NCI-H460 (cell line): ENCODE measurements at regions not wholly inside any gene's neighbourhood (a gene's known extent, or its start where the extent isn't known, plus 50 kb on each side); places are given as distances from the start of the nearest gene placed in this dataset.
"Not testable (repeated sequence)": the region's sequence is repeated elsewhere in the genome, so short reads cannot be mapped to it uniquely, and the experiment has no call there.

Experiments used
- DNase-seq: peaks from one replicate; pipeline ENCODE4 v3.0.0-alpha.2; 2016; ENCODE audit warnings: low read depth; ENCODE audit errors: extremely low read depth

DNA sequence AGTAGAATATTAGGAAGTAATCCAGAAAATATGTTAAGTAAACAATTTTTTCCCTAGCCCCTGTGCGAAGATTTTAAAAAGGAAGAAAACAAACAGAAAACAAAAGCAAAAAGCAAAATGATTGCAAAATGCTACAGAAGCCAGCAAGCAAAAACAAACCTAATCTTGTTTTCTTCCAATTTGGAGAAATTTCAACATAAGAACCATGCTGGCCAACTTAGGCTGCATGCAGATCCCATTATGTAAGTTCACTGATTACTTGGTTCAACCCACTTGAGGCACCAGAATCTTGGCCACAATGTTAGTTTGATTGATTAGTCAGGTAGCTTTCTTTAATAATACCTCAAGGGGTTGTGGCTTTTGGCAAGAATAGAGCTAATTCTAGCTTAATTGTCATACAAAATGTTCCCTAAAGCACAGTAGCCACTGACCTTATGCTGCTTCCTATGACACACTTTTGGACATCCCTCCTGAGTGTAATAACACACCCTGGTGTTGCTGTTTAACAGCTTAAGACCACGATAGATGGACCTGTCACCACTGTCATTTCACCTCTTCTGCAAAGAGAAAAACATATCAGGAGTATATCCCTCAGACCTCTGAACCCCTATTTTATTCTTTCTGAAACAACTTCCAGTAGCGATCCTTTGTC is 2342.1 kb downstream of the PCDH7 start:
- DNase-seq, result no peak

DNA sequence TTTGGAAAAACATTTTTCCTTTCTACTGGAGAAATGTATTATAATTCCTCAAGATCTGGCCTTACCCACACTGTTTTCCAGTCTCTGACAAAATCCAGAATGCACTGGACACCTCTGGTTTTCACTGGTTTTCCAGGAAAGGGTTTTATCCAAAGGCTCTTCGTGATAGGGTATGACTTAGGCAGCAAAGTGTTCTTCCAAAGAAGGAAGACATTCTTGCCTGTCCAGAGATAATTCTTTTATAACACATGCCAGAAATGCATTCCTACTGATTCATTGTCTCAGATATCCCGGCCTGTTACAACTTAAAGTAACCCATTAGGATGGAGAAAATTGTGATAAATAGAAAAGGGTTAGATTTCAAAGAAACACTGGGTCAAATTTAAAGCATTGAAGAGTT is 2343.1 kb downstream of the PCDH7 start:
- no peak for DNase-seq

DNA sequence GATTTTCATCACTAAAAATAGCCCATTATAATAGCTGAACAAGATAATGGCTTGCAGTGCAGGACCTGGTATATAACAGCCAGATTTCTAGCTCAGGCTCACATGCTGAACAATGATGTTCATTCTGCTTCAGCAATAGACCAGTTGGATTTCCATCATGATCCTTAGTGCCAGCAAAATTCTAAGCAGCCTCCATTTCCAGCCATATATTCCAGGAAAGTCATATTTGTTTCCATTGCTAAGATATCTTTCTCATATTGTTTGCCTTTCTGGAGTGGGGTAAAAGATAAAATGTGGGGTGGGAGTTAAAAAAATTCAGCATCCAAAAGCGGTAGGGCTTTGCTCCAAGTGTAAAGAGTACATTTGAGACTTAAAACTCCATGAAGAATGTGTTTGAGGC is 2344.1 kb downstream of the PCDH7 start:
- no peak for DNase-seq

DNA sequence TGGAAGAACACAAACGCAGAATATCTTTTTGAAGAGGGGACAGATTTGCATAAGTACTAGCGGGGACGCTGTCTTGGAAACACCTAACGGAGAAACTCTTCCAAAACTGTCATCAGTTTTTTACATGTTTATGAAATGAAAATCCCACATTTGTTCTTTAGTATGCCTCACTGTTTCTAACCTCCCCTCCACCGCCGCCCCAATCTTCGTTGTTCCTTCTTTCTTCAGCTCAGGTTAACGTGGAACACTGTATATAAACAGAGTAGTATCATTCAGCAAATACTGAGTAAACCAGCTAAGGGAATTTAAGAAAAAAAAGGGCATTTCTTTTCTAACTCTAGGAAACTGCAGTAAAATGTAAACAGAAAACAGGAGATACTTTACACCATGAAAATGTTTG is 2345.6 kb downstream of the PCDH7 start:
- no peak for DNase-seq

DNA sequence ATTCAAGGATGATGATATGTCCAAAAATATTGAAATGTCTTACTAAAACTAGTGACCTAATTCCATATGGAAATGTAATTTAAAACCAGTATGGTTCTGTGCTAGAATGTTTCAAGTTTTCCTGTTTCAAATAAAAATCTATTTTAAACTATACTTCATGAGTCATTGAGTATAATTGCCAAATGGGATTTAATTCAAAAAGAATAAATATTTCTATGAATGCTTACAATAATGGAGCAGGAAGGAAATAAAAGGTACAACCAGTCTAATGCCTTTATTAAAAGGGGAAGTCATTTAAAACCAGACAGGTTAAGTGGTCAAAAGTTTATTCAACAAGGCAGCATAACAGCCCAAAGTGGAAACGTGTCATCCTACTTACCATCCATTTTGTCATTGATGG is 2347.1 kb downstream of the PCDH7 start:
- no peak for DNase-seq

DNA sequence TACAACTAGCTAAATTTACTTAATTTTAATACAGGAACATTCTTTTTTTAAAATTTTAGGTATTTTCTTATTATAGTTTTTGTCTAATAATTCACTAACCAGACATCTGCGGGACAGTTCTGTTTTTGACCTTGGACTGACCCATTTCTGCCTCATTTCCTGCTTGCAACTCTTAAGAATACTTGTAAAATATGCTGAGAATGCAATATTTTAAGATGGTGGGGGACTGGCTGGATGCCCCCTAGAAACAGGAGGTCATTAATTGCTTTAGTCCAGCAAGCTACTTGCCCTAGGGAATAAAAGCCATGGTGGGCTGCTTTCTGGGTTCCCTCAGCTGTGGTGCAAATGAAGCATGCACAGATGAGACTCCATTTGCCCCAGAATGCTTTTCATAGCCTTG is 2348.4 kb downstream of the PCDH7 start:
- DNase-seq, result no peak

DNA sequence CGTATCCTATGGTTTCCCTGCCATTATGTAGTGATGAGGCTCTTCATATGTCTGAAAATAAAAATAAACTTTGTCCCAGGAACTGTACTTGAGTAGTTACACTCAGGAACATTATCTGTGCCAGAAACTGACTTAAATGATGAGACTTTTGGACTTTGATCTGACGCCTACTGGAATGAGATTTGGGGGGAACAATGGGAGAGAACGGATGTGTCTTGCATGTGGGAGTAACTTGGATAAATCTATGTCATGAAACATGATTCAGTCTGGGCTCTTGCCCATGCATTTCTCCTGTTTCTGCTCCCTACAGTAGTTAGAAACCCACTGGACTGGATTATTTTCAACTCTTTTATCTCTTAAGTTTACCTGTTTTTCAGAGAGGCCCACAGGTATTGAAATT is 2351.4 kb downstream of the PCDH7 start:
- no peak for DNase-seq

DNA sequence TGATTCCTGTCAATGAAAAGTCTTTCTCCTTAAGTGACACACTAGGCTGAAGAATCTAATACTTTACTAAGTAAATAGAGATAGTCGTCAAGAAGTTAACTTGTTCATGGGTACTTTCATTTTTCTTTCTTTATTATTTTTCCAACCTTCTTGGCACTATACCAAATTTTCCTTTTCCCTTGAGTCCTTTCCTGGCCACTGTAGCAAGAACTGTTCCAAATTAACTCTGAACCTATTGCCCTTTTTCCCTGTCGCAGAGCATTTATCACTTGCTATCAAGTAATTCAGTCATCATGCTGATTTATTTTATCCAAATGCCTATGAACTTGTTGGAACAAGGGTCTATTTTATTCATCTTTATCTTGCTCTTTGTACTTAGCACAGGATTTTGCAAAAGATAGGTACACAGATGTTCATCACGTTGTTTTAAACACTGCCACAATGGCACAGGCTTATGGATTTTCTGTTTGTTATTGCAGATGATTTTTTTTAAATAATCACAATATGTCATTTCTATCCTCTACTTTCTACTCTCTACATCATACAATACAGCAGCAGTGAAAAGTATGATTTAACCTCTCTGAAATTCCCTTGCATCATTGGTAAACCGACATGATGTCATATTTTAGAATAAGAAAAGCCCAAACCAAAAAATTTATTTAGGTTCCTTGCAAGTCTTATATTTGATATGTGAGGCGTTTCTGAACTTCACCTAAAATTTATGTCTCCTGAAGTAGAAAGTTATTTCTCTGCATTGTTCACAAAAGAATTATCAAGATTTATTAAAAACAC is 2352.3 kb downstream of the PCDH7 start:
- no peak for DNase-seq

DNA sequence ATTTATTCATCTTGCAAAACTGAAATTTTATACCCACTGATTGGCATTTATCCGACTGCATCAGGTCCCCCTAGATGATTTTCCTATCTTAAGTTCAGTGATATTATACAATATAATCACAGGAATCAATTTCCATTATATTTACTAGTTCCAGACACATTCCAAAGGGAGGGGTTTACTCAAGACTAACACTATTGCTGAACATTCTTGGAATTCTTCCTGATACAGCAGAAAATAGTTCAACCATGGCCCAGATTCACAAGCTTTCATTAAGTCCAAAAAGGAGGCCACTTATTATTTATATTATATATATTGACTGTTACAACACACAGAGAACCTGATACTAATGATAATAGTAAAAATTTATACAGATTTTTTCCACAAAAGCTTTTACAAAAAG is 2353.6 kb downstream of the PCDH7 start:
- no peak for DNase-seq

DNA sequence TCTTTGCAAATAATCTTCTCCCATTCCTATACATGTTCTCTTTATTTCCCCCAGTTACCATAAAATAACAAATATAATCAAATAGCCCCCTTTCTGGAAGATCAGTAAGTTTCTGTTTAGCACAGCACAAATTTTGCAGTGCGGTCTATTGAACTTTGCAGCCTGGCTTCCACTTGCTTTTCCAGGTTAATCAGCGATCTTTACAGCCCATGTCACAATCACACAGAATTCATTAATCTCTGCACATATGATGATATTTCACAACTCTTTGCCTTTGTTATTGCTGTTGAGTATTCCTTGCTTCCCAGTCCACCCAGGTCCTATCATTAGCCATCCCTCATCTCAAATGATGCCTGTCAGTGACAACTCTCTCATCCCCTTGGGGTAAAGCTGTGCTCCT is 2358.0 kb downstream of the PCDH7 start:
- no peak for DNase-seq

DNA sequence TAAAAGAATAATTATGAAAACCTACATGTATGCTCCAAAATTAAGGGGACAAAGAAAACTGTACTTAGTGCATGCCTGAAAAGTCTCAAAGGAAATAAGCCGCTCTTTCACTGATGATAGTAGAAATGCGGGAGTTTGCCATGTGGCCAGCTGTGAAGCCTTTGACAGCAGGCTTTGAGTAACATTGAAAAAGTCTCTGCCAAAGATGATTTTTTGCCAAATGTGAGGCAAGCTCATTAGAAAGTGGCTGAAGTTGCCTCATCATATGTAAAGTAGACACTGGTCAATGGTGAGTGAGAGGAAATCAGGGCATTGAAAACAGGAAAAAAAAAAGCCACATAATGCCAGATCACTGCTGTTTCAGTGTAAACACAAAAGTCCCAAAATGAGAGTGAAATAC is 2360.1 kb downstream of the PCDH7 start:
- no peak for DNase-seq

DNA sequence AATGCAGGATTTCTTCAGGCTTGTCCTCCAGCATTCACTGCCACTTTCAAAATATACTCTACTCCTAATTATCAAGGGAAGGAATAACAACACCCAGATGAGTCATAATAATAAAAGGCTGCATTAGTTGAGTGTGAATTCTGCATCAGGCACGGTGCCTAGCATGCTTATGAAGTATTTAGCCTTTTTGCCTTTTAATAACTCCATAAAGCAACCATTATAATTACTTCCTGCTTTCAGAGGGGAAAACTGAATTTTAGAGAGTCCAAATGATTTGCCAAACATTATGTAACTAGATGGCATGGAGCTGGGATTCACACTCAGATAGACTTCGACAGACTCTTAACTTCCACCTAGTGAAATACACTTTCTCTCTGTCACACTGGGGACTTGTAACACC is 2365.5 kb downstream of the PCDH7 start:
- no peak for DNase-seq

DNA sequence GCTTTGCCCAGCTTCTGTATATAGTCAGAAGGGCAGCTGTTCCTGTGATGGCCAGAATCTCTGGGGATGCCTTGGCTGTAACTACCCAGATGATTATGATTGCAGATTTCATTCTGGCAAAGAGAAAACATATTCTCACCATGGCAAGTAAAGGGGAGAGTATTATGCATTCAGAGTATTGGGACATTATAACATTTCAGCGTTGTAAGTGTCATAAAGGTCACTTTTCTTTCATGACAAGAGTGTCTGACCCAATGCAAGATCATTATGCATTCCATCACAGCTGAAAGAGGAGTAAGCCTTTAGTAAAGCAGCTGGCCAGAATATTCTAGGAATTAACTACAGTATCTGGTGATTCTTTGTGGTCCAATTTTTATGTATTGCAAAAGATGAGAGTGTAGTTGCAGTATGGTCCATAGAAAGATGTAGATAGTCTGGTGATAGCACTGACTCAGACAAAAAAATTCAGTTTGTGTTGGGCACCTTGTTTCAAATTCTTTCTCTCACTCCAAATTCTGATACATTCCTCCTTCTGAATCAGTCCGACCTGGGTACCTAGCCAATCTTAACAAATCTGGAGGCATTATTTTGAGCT is 2366.3 kb downstream of the PCDH7 start:
- no peak for DNase-seq

DNA sequence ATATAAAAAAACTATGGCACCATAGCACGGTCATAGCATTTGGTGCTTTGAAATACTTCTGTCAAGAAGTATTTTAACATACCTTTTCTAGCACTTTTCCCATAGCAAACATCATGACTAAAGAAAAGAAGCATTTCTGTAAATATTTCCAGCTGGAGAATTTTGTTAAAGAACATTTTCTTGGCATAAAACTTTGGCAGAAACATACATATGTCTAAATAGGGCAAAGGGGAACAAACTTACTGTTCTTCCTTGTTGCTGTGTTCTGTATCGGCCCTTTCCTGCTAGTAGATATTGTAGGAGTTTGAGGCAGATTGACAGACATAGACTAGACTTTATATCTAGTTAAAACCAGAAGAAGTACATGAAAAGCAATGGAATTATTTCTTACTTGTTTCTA is 2368.5 kb downstream of the PCDH7 start:
- no peak for DNase-seq

DNA sequence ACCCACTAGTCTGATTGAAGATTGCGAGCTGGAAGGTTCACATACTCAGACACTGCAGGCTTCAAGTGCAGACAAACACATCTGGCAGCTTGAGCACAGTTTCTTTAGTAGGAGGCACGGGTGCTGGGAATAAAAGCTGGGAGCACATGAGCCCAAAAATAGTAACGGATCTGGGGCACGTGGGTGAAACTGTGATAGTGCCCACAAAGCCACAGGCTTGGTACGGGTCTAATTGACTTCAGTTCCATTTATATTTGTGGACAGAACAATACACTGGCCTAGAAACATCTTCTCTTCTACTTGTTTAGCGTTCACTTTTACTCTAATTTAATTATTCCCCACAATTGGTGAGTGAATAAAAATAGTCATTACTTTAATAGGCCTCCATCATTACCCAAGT is 2370.7 kb downstream of the PCDH7 start:
- DNase-seq, result no peak

DNA sequence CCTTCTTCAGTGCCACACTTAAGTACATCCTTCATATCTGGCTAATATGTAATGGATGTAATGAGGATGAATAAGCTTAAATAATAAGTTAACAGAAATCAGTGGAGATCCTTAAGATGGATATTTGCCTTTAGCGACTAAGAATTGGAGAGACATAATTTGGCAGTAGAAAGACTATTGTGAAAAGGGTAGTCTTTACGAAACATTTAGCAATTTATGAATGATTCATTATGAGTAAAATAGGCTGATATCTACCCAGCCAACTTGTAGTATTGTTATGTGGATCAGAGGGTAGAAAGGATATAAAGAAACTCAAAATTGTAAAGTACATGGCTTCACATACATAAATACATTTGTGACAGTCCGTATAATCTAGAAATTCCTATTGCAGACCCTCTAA is 2371.8 kb downstream of the PCDH7 start:
- DNase-seq, result no peak

DNA sequence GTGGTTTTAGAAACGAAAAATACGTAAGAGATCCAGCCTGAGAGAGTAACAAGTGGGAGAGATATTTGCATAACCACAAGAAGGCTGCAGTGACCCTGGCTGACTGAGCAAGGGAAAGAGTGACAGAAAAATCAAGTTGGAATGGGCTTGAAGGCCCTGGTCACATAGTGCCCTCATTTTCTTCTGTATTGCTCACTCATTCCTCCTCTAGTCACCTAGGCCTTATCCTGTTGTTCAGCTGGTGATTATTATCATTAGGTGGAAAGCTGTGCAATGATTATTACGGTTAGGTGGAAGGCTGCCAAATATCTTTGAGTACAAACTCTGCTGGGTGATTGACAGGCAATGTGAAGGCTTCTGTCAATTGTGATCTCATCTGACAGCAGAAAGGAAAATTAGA is 2384.1 kb downstream of the PCDH7 start:
- DNase-seq, result no peak

DNA sequence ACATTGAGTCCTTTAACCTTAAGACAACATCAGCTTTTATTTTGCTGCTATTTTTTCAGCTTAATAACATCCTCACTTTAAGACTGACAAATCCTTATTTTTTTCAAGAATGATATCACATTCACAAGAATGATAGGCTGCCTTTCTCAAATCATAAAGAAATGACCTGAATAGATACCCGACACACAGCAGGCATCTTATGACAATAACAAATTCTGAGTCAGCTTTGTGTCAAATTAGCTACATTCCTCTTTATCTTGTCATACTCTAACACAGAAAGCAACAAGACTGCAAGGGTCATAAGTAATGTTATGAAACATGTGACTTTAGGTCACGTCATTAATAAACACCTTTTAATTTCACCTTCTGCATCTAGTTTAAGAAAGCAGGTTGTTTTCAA is 2387.6 kb downstream of the PCDH7 start:
- DNase-seq, result no peak

DNA sequence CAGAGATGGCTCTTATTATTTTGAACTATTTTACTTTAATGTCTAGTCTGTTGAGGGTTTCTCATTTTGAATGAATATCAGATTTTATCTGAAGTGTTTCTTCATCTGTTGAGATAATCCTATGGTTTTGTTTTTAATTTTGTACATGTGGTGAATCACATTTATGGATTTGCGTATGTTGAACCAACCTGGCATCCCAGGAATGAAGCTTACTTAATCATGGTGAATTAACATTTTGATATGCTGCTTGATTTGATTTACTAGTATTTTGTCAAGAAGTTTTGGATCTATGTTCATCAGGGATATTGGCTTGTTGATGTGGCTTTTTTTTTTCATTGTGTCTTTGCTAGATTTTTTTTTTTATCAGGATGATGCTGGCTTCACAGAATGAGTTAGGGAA is 2390.9 kb downstream of the PCDH7 start:
- DNase-seq, result no peak

DNA sequence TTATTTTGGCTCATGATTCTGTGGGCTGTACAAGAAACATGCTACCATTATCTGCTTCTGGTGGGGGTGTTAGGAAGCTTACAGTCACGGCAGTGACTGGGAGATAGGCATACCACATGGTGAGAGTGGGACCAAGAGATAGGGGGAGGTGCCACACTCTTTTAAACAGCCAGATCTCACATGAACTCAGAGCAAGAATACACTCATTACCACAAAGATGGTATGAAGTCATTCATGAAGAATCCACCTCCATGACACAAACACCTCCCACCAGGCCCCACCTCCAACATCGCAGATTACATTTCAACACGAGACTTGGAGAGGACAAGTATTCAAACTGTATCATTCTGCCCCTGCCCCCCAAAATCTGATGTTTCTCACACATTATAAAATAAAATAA is 2396.7 kb downstream of the PCDH7 start:
- DNase-seq, result no peak

DNA sequence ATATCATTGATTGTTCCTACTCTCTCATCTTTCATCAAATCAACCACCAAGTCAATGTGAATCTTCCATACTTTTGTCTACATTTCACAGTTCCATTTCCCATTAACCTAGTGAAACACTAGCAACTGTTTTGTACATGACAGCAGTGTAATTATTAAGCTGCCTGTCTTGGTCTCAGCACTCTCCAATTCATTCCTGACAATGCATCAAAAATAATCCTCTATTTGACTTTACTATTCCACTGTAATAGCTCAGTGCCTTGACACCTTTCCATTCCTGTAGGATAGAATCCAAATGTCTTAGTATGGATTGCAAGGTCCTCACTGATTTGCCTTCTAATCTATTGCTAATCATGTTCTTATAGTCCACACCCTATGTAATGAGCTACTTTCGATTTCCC is 2405.8 kb downstream of the PCDH7 start:
- DNase-seq, result no peak

DNA sequence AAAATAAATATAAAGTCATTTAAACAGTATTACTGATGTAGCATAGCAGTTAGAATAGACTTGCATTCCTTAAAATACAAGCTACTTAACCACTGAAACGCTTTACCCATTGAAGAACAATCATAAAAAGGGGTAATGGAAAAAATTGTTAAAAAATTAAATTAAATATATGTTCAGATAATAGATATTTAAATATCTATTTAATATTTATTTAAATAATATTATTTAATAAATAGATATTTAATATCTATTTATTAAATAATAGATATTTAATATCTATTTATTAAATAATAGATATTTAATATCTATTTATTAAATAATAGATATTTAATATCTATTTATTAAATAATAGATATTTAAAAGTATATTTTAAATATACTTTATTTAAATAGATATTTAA is 2410.5 kb downstream of the PCDH7 start:
- not testable (repeated sequence) for DNase-seq
